Neural cell (in vitro differentiated cells): ENCODE measurements at regions not wholly inside any gene's neighbourhood (a gene's known extent, or its start where the extent isn't known, plus 50 kb on each side); places are given as distances from the start of the nearest gene placed in this dataset.

Experiments used
- H2AFZ ChIP-seq: fragments of 200-600, 300-800 bp; sonication (generic), shearing (Covaris generic); 2 replicates; pipeline ENCODE4 v1.6.0; 2014; ENCODE audit warnings: low read depth, mild to moderate bottlenecking, antibody characterized with exemption, low read length, moderate library complexity
- H3F3A ChIP-seq: fragments of 200-600 bp; shearing (Covaris generic); 2 replicates; pipeline ENCODE4 v1.6.1; 2016; ENCODE audit warnings: mild to moderate bottlenecking, moderate library complexity, mixed read lengths, antibody characterized with exemption, low read length; ENCODE audit not compliant: insufficient read depth, poor library complexity, severe bottlenecking
- H3K27ac ChIP-seq: fragments of 200-600, 300-800 bp; sonication (generic), shearing (Covaris generic); 2 replicates; pipeline ENCODE4 v1.5.1; 2014; ENCODE audit warnings: mild to moderate bottlenecking, low read length, moderate library complexity
- H3K27me3 ChIP-seq: fragments of 300-800, 200-600 bp; sonication (generic), shearing (Covaris generic); 2 replicates; pipeline ENCODE4 v1.6.0; 2014; ENCODE audit warnings: mild to moderate bottlenecking, low read depth, low read length, moderate library complexity; ENCODE audit not compliant: insufficient read depth
- H3K36me3 ChIP-seq: fragments of 300-800, 200-600 bp; sonication (generic), shearing (Covaris generic); 2 replicates; pipeline ENCODE4 v1.5.1; 2014; ENCODE audit warnings: mild to moderate bottlenecking, antibody characterized with exemption, low read length, moderate library complexity; ENCODE audit not compliant: insufficient read depth
- H3K4me2 ChIP-seq: fragments of 300-800, 200-600 bp; sonication (generic), shearing (Covaris generic); 2 replicates; pipeline ENCODE4 v1.6.0; 2014; ENCODE audit warnings: mild to moderate bottlenecking, low read length
- H3K4me3 ChIP-seq: fragments of 300-800, 200-600 bp; sonication (generic), shearing (Covaris generic); 2 replicates; pipeline ENCODE4 v1.5.1; 2014; ENCODE audit warnings: mild to moderate bottlenecking, low read length, moderate library complexity
- H3K79me2 ChIP-seq: fragments of 200-600 bp; shearing (Covaris generic); replicated peaks from 2 replicates; pipeline ENCODE4 v1.6.0; 2014; ENCODE audit warnings: mild to moderate bottlenecking, low read length, moderate library complexity; ENCODE audit not compliant: insufficient read depth
- H3K9ac ChIP-seq: fragments of 300-800, 200-600 bp; sonication (generic), shearing (Covaris generic); 2 replicates; pipeline ENCODE4 v1.6.1; 2016; ENCODE audit warnings: mild to moderate bottlenecking, low read length, mixed read lengths
- H3K9me2 ChIP-seq: fragments of 200-600 bp; shearing (Covaris generic); 2 replicates; pipeline ENCODE4 v1.6.1; 2016; ENCODE audit warnings: mild to moderate bottlenecking, low read length, mixed read lengths; ENCODE audit not compliant: insufficient read depth
- H3K9me3 ChIP-seq: fragments of 200-600, 300-800 bp; sonication (generic), shearing (Covaris generic); 2 replicates; pipeline ENCODE4 v1.6.1; 2016; ENCODE audit warnings: mild to moderate bottlenecking, mixed run types, low read length, moderate library complexity, mixed read lengths
- H4K20me1 ChIP-seq: fragments of 200-600 bp; shearing (Covaris generic); 2 replicates; pipeline ENCODE4 v1.6.1; 2016; ENCODE audit warnings: mild to moderate bottlenecking, mixed run types; ENCODE audit not compliant: insufficient read depth
- EP300 ChIP-seq: fragments of 450-650 bp; conservative IDR thresholded peaks from 2 replicates; pipeline ENCODE4 v1.6.1; 2014; ENCODE audit warnings: antibody characterized with exemption, mild to moderate bottlenecking, moderate library complexity; ENCODE audit not compliant: poor library complexity, severe bottlenecking
- EZH2 ChIP-seq: fragments of 200-600, 300-800 bp; shearing (Covaris generic), sonication (generic); IDR thresholded peaks from 2 replicates; pipeline ENCODE4 v1.6.1; 2014; ENCODE audit warnings: antibody characterized with exemption, low read length, borderline replicate concordance, mild to moderate bottlenecking; ENCODE audit not compliant: insufficient read depth, poor library complexity, severe bottlenecking
- MXI1 ChIP-seq: fragments of 450-650 bp; conservative IDR thresholded peaks from 2 replicates; pipeline ENCODE4 v1.6.1; 2014; ENCODE audit warnings: antibody characterized with exemption, mild to moderate bottlenecking; ENCODE audit not compliant: poor library complexity, severe bottlenecking
- POLR2AphosphoS5 ChIP-seq: IDR thresholded peaks from 2 replicates; pipeline ENCODE4 v1.6.1; 2012
- RAD21 ChIP-seq: fragments of 450-650 bp; conservative IDR thresholded peaks from 2 replicates; pipeline ENCODE4 v1.6.1; 2014; ENCODE audit warnings: antibody characterized with exemption, mild to moderate bottlenecking, moderate library complexity
- SMC3 ChIP-seq: fragments of 450-650 bp; conservative IDR thresholded peaks from 2 replicates; pipeline ENCODE4 v1.6.1; 2014; ENCODE audit warnings: antibody characterized with exemption, mild to moderate bottlenecking, moderate library complexity; ENCODE audit not compliant: poor library complexity
- TAF1 ChIP-seq: IDR thresholded peaks from 2 replicates; pipeline ENCODE4 v1.6.1; 2012; ENCODE audit warnings: low read depth
- TF ChIP-seq, protein P1 (sequence below): fragments of 450-650 bp; IDR thresholded peaks from 2 replicates; pipeline ENCODE4 v1.5.1; 2014; ENCODE audit warnings: antibody characterized with exemption, mild to moderate bottlenecking, moderate library complexity; ENCODE audit not compliant: poor library complexity, severe bottlenecking
- TF ChIP-seq, protein P2 (sequence below): IDR thresholded peaks from 2 replicates; pipeline ENCODE4 v1.6.1; 2012; ENCODE audit warnings: borderline replicate concordance

DNA sequence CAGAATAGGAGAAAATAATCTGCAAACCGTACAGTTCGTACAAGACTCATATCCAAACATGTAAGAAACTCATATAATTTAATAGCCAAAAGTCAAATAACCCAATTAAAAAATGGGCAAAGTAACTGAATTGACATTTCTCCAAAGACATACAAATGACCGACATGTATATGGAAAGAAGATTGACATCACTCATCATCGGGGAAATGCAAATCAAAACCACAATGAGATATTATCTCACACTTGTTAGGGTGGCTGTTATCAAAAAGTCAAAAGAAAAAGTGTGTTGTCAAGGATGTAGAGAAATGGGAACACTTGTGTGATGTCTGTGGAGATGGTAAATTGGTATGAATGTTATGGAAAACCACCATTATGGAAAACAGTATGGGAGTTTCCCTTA, 70.5 kb upstream of the STXBP5 start:
- H3K4me3 ChIP-seq, result no peak overlapping the region
- H3K9me2 ChIP-seq, result no peaks in the 10 kb centered on the region
- H3K9me3 ChIP-seq, result no peaks in the 10 kb centered on the region
- no peak overlapping the region for H2AFZ ChIP-seq
- H3K27ac ChIP-seq, result no peak overlapping the region
- no peaks in the 10 kb centered on the region for H3K27me3 ChIP-seq
- TF ChIP-seq EZH2 (no peak), MXI1 (no peak), RAD21 (no peak), TAF1 (no peak)
- TF ChIP-seq, protein P1, sequence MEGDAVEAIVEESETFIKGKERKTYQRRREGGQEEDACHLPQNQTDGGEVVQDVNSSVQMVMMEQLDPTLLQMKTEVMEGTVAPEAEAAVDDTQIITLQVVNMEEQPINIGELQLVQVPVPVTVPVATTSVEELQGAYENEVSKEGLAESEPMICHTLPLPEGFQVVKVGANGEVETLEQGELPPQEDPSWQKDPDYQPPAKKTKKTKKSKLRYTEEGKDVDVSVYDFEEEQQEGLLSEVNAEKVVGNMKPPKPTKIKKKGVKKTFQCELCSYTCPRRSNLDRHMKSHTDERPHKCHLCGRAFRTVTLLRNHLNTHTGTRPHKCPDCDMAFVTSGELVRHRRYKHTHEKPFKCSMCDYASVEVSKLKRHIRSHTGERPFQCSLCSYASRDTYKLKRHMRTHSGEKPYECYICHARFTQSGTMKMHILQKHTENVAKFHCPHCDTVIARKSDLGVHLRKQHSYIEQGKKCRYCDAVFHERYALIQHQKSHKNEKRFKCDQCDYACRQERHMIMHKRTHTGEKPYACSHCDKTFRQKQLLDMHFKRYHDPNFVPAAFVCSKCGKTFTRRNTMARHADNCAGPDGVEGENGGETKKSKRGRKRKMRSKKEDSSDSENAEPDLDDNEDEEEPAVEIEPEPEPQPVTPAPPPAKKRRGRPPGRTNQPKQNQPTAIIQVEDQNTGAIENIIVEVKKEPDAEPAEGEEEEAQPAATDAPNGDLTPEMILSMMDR, result no peak
- H3K79me2 ChIP-seq, result no peaks in the 10 kb centered on the region
- no peak overlapping the region for H3K9ac ChIP-seq
- no peaks in the 10 kb centered on the region for H4K20me1 ChIP-seq
- H3K4me2 ChIP-seq, result no peak overlapping the region
- H3K36me3 ChIP-seq, result no peaks in the 10 kb centered on the region
- H3F3A ChIP-seq, result no peaks in the 10 kb centered on the region

DNA sequence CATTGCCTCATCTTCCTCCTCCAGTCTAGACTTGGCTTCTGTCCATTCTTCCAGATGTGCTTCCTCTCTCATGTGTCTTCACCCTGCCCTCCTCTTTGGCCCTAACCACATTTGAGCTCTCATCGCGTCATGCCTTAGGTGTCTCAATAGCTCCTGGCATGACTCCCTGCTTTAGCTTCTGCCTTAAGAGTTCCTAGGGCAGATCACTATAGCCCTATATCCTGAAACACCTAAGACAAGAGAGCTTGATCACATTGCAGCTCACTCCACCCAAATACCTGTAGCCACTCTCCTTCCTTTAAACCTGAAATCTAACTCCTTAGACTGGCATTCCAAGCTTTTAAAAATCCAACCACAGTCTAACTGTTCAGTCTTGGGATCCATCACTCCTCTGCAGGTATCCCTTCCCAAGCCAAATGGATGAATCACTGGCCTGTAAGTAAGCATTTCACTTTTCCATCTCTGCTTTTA, 69.0 kb upstream of the STXBP5 start:
- H3K27ac ChIP-seq, result no peak overlapping the region
- no peaks in the 10 kb centered on the region for H4K20me1 ChIP-seq
- no peaks in the 10 kb centered on the region for H3K79me2 ChIP-seq
- no peaks in the 10 kb centered on the region for H3K9me3 ChIP-seq
- no peak overlapping the region for H3K9ac ChIP-seq
- H3K4me2 ChIP-seq, result no peak overlapping the region
- no peaks in the 10 kb centered on the region for H3K36me3 ChIP-seq
- H3K9me2 ChIP-seq, result no peaks in the 10 kb centered on the region
- TF ChIP-seq MXI1 (no peak), EP300 (no peak), RAD21 (no peak), POLR2AphosphoS5 (no peak), SMC3 (no peak), TAF1 (no peak), EZH2 (no peak)
- TF ChIP-seq, protein P1, result no peak
- TF ChIP-seq, protein P2, sequence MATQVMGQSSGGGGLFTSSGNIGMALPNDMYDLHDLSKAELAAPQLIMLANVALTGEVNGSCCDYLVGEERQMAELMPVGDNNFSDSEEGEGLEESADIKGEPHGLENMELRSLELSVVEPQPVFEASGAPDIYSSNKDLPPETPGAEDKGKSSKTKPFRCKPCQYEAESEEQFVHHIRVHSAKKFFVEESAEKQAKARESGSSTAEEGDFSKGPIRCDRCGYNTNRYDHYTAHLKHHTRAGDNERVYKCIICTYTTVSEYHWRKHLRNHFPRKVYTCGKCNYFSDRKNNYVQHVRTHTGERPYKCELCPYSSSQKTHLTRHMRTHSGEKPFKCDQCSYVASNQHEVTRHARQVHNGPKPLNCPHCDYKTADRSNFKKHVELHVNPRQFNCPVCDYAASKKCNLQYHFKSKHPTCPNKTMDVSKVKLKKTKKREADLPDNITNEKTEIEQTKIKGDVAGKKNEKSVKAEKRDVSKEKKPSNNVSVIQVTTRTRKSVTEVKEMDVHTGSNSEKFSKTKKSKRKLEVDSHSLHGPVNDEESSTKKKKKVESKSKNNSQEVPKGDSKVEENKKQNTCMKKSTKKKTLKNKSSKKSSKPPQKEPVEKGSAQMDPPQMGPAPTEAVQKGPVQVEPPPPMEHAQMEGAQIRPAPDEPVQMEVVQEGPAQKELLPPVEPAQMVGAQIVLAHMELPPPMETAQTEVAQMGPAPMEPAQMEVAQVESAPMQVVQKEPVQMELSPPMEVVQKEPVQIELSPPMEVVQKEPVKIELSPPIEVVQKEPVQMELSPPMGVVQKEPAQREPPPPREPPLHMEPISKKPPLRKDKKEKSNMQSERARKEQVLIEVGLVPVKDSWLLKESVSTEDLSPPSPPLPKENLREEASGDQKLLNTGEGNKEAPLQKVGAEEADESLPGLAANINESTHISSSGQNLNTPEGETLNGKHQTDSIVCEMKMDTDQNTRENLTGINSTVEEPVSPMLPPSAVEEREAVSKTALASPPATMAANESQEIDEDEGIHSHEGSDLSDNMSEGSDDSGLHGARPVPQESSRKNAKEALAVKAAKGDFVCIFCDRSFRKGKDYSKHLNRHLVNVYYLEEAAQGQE, result no peak
- no peaks in the 10 kb centered on the region for H3K27me3 ChIP-seq
- no peaks in the 10 kb centered on the region for H3F3A ChIP-seq
- H3K4me3 ChIP-seq, result no peak overlapping the region
- H2AFZ ChIP-seq, result no peak overlapping the region
